DOHH2 (cell line): ENCODE measurements at regions not wholly inside any gene's neighbourhood (a gene's known extent, or its start where the extent isn't known, plus 50 kb on each side); places are given as distances from the start of the nearest gene placed in this dataset.

Experiments
- EZH2phosphoT487 ChIP-seq: fragments of 200-600 bp; sonication (generic); IDR thresholded peaks from 2 replicates; pipeline ENCODE4 v1.6.1; 2017; ENCODE audit warnings: borderline replicate concordance, mild to moderate bottlenecking, antibody characterized with exemption, low read length, moderate library complexity, mixed read lengths
- TF ChIP-seq, protein P1 (sequence below): fragments of 200-600 bp; sonication (generic); IDR thresholded peaks from one replicate; pipeline ENCODE4 v1.5.1; 2014; ENCODE audit warnings: antibody characterized with exemption, mild to moderate bottlenecking, low read depth, low read length; ENCODE audit not compliant: poor library complexity, severe bottlenecking

DNA sequence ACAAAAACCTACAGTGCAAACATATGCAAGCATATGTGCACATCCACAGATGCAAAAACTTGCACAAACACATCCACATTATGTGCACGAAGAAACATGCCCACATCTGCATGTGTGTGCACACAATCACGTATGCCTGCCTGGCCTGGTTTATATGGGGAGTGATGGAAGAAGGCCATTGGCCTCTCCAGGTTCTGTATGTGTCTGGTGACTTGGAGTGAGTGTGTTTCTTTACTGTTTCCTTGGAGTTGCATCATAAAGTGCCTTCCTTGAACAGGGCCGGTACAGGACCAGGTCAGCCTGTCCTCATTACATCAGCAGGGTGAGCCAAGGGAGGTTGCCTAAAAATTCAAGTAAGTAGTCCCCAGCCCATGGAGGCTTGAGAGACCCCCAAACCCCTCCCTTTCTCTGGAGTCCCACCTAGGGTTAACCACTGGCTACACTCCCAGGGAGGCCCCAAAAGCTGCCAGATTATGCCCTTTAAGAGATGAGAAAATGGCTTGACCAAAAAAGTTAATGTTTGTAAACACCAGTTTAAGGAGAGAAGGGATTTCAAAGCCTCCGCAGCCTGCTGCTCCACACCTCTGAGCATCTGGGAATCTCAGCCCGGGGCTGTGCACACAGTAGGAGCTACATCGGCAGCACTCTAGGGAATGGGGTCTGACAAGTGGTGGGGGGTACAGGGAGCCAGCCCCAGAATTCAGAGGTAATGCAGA, 140.8 kb downstream of the VEGFA start:
- TF ChIP-seq, protein P1, sequence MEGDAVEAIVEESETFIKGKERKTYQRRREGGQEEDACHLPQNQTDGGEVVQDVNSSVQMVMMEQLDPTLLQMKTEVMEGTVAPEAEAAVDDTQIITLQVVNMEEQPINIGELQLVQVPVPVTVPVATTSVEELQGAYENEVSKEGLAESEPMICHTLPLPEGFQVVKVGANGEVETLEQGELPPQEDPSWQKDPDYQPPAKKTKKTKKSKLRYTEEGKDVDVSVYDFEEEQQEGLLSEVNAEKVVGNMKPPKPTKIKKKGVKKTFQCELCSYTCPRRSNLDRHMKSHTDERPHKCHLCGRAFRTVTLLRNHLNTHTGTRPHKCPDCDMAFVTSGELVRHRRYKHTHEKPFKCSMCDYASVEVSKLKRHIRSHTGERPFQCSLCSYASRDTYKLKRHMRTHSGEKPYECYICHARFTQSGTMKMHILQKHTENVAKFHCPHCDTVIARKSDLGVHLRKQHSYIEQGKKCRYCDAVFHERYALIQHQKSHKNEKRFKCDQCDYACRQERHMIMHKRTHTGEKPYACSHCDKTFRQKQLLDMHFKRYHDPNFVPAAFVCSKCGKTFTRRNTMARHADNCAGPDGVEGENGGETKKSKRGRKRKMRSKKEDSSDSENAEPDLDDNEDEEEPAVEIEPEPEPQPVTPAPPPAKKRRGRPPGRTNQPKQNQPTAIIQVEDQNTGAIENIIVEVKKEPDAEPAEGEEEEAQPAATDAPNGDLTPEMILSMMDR, result no peak
- TF ChIP-seq EZH2phosphoT487, result no peak
